ENCODE measurements at regions not wholly inside any gene's neighbourhood (a gene's known extent, or its start where the extent isn't known, plus 50 kb on each side); places are given as distances from the start of the nearest gene placed in this dataset.

DNA sequence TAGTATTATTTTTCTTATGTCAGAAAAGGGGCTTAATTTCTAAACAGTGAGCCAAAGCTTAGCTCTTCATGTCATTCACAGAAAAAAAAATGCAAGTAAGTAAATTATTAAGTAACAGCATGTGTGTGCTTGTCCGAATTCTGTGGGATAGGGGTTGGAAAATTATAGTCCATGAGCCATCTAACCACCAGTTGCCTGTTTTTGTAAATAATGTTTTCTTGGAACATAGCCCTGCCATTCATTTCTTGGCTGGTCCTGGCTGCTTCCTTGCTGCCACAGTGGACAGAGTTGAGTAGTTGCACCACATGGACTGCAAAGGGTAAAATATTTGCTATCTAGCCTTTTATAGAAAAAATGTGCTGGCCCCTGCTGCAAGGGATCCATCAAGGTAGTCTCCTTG is 513.7 kb upstream of the WWC1 start:
- DNase-seq, result no peak

DNA sequence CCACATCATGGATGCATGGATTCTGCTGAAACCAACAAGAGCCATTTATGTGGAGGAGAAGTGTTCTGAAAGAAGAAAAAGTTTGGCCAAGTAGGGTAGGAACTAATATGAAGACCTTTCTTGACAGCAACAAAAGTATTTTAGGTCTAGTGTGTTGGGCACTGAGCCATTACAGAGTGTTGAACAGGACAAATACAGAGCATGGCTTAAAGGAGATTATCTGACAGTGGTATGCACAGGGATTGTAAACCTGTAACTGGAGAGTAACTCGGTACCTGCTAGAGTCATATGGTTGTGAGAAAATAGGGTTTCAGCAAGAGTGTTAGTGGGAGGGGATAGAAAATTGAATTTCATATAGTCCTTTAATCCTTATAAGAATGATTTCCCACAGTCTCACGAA is 513.2 kb upstream of the WWC1 start:
- no peak for DNase-seq

DNA sequence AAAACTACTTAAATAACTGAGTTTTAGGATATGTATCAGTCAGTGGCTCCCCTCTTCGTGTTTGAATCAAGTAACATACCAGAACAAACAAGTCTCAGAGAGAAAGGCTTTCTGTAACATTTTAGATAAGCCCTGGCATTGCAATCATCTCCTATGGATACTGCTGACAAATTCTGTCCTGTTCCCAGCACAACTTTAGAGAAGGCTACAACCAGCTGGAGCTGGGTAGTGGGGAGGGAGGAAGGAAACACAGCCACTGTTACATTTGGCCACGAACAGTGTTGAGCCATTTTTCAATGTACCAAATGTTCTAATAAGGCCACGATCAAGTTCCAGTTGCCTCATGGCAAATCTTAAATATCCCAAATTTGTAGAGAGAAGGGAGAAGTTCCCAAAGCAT is 511.8 kb upstream of the WWC1 start:
- DNase-seq, result no peak

DNA sequence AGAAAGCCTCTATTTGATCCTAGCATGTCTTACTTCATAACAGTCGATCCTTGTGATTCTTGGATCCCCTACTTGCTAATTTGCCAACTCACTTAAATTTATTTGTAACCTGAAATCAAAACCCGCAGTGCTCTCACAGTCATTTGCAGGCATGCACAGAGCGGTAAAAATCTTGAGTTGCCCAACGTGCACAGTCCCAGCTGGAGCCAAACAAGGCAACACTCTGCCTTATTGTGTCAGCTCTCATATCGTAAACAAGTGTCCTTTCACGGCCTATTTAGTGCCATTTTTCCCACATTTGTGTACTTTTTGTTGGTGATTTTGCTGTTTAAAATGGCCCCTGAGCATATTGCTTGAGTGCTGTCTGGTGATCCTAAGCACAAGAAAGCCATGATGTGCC is 511.3 kb upstream of the WWC1 start:
- DNase-seq, result no peak

DNA sequence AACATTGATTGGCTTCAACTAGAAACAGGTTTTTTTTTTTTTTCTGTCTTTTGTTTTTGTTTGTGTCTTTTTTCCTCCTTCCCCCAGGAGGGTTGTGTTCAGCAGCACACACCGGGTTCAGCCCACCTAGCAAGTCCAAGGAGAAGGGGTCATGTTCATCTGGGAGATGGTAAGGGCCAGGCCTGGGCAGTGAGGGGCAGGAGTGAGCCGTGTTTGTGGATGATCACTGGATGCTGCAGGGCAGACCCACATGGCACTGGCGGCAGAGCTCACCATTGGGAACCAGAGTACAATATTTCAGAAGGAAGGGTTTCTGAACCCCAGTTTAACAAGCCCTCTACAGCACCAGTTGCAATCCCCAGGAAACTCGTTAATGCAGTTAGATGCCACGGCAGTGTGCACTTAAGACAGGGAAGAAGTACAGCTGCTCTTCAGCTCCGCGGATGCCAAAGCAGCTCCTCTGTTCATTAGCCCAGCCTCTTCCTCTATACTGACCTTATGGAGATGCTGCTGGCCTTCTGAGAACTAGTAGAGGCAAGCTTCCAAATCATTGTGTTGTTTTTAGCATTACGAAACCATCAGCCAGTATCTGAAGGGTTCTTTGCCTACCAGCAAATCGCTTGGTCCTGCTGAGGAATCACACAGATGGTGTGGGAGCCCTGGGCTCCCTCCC is 508.2 kb upstream of the WWC1 start:
- no peak for DNase-seq

DNA sequence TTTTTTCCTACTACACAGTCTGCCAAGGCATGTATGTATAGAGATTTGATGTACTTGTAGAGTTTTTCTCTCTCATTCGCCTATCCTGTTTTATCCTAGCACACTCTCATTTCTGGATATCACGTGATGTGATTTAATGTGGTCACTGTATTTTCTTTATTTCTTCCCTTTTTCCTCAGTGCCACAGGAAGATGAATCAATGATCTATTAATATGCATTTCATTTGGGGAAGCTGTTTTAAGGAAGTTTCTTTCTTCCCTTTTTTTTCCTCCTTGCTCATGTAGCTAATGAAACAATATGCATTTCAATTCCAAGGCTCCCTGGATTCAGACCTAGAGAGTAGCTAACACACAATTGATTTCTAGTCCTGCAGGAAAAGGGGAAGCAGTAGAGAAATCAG is 506.3 kb upstream of the WWC1 start:
- no peak for DNase-seq

DNA sequence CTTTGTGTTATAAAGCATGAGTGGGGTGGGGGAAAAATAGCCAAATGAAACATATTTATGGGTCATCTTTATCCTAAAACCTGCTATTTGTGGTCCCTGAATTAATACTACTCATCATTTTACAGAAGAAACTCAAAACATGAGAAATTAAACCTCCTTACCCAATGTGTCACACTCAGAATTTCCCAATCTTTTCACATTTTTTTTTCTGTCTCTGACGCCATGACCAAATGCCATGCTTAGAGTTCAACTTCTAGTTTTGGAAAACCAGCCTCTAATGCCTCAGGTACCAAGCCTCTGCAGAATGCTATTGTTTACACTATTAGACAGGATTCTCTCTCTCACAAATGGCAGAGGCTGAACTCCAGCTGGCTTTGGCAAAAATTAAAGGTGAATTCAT is 505.5 kb upstream of the WWC1 start:
- no peak for DNase-seq

DNA sequence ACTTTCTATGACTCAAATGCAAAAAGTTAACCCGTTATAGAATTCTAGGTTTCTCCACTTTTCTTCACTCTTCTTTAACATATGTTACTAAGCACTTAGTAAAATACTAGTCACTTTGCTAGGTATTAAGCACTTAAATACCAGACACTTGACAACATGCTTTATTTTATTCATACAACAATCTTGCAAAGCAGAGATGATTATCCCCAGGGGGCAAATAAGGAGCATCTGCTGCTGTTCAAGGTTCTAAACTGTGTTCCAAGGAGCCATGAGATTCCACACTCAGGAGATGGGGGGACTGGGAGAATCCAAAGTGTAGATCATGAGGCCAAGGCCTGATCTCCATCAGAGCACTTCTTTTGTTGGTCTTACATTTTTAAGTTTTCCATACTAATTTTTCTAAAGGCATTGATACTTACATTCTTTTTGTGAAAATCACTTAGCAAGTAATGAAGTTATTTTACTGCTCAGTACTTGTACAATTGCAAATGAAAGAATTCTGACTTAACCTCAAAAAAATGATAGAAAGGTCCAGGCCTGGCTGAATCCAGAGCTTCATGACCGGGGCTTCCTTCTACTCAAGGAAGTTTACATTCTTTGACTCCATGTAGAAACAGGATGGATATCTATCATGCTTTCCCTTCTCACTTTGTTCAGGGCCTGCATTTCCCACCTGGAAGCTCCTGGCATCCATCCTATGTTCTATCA is 504.4 kb upstream of the WWC1 start:
- DNase-seq, result no peak

DNA sequence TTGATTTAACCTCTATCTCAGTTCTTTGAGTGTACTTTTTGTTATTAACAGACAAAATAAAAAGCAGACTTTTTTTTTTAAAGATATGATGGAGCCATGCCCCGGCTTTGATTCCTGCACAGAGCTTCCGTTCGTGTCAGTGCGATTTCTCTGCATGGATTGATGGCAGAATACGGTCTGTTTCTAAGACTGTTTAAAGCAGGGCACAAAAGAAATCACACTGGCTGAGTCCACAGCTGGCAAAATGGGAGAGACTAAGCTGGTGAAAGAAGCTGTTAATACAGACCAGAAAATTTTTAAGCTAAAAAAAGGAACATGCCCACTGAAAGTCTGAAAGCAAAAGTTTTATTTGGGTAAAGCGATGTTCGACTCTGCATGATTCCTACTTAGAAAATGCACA is 501.4 kb upstream of the WWC1 start:
- DNase-seq, result no peak

DNA sequence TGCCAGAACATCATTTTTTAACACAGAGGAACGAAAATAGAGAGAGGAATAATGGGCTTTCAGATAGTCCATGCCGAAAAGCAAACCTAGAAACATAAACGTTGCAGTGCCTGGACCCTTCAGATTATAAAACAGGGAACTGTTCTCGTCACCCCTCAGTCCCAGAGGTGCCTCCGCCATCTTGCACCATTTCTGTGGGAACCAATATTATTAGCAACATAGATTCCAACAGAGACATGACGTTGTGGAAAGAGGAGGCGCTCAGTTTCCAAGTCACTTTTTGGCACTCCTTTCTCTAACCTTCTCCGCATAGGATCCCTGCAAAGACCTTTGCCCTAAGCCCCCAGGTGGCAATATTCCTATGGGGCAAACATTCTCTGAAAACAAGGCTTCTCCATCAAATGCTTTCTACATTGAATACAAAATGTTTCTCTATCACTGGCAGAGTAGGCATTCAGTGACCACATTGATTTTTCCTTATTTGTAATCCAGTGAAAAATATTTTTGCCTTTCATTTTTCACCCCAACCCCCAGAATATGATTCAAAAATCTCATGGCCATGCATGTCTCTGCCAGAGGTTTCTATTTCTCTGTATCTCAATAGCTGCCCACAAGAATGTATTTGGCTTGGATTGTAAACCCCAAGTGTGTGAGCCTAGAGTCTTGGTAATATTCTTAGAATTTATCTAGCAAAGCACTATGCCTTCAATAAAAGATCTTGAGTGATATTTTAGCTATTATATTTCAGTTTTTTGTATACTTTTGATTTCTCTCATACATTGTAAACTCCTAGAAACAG is 500.8 kb upstream of the WWC1 start:
- DNase-seq, result no peak

DNA sequence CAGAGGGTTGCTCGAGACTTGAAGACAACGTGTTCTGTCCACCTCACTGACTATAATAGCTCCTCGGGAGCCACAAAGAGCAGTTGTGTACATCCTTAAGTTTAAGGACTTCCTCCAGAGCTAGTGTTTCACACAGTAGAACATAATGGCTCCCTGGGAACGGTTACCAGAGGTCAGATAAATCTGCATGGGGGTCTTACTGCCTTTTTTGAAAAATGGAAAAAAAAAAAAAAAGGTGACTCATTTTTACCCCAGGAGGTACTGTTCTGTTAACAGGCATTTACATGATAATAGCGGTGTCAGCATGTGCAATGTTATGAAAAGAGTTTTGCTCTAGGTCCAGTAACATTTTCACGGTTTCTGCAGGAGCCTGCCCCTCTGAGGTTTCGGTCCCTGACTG is 498.9 kb upstream of the WWC1 start:
- DNase-seq, result no peak

DNA sequence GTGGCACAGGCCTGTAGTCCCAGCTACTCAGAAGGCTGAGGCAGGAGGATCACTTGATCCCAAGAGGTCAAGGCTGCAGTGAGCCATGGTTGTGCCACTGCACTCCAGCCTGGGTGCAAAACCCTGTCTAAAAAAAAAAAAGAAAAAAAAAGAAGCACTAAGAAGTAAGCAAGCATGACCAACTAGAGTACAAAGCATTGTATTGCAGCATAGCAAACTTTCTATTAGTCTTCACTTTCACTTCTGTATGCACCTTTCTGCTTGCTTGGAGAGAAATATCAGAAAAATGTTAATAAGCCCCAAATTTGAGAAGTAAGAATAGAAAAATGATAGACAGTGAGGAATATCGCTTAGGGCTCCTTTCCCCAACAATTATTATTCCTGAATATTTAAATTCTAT is 497.7 kb upstream of the WWC1 start:
- no peak for DNase-seq

DNA sequence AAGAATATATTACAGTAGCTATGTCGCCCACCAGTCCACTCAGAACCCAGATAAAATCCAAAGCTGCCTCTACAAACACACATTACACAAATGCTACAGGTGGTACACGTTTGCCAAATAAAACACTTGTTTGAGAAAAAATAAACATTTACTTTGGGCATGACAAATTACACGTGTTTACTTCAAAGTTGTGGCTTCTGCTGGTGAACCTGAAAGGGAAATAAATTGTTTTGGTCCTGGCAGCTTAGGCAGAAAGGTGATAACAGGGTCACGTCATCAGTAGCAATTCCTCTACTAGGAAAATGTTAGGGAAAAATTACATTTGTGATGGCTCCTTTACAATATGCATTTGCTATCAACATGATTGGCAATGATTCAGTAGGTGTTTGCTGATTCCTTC is 497.3 kb upstream of the WWC1 start:
- DNase-seq, result no peak

DNA sequence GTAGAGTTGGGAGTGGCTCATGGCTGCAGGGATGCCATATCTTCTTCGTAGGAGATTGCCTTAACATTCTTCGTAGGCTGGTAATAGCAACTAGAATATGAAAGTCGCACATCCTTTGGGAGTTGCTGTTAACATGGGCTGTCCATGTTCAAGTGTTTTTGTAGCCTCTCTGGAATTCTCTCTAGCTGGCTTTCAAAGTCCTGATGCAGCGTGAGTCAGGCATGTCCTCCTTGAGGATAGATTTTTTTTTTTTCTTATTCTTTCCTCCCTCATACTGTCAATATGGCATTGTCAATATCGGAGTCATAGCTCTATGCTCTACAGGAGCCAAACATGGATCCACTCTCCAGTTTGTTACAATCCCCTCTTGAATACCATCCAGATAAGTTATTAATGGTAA is 494.8 kb upstream of the WWC1 start:
- no peak for DNase-seq

DNA sequence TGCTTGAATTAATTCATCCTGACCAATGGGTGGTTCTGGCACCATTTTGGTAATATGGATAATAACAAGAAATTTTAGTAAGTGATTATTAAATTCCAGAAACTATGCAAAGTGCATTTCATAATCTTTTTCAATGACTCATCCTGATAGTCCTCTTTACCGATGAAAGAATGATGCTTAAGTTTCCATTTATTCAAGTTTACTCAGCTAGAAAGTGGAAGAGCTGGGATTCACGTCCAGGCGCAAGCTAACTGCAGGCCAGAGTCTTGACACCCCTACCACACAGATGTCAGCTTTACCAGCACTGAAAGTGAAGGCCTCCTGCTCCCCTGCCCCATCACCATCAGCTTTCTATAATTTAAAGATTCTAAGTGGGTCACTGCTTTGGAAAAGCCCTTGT is 493.5 kb upstream of the WWC1 start:
- DNase-seq, result no peak

DNA sequence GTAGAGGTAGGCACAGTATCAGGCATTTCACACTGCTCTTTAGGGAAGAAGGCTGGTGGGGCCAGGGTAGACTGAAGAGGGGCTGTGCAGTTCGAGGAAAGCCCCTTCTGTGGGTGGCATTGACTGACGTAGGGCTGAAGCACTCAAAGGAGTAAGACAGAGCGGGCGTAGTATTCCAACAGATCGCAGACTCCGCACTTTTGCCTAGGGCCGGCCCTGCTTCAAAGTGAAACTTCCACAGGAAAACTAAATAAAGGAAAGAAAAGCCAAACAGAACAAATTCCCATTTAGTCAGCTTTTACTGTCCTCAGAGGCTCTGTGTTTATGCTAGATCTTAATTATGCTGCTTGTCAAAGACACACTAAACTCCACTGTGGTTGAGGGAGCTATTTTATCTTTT is 493.0 kb upstream of the WWC1 start:
- no peak for DNase-seq

DNA sequence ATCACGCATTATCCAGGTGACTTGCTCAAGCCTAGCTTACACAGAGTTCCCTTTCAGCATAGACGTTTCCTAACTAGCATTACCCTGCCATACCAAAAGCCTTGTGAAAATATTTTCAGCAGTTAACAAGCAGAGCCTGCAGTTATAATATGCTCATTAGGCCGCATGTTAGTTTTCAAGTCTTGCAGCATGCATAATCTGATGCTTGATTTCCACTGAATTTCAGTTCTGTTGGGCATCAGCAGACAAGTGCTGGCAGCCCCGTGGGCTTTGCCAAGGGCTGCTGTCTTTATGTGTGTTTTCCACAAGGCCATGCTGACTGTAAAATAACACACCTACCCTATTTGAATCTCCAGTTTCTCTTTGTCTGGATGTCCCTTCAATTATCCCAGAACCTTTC is 491.0 kb upstream of the WWC1 start:
- no peak for DNase-seq

DNA sequence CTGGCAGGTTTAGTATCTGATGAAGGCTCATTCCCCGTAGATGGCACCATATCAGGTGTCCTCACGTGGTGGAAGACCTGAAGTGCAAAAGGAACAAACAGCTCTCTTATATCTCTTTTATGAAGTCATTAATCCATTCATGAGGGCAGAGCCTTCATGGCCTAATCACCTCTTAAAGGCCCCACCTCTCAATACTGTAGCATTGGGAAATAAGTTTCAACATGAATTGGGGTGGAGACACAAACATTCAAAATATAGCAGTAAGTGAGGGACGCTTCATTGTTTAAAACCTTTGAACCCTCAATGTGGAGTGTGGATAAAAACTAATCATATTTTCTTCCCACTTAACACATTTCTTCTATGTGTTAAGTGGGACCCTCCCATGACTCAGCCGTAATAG is 489.4 kb upstream of the WWC1 start:
- DNase-seq, result no peak

DNA sequence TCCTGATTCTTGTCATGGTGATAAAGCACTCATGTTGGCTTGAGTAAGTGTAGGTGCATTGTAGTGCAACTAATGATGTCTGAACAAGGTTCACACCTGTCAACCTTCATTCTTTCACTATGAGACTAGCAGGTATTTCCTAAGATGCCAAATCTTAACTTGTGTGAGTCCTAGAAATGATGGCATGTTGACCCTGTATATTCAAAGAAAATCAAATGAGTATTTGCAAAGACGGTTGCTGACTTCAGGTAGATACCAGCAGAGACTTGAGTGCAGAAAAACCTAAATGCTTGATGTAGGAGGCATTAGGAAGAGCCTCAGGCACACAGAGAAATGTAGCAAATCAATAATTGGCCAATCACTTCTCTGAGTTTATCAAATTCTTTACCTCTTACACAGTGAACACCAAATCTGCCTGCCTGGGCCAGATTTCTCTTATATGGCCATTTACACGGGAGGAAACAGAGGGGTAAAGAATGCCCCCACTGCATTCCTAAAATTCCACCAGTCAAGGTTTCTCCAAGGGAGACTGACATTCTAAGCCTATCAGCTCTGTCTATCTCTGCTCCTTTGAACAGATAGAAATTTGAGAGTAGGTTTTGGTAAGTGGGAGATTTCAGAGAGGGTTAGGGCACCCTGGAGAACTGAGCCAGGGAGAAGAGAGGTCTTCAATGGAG is 488.6 kb upstream of the WWC1 start:
- no peak for DNase-seq

DNA sequence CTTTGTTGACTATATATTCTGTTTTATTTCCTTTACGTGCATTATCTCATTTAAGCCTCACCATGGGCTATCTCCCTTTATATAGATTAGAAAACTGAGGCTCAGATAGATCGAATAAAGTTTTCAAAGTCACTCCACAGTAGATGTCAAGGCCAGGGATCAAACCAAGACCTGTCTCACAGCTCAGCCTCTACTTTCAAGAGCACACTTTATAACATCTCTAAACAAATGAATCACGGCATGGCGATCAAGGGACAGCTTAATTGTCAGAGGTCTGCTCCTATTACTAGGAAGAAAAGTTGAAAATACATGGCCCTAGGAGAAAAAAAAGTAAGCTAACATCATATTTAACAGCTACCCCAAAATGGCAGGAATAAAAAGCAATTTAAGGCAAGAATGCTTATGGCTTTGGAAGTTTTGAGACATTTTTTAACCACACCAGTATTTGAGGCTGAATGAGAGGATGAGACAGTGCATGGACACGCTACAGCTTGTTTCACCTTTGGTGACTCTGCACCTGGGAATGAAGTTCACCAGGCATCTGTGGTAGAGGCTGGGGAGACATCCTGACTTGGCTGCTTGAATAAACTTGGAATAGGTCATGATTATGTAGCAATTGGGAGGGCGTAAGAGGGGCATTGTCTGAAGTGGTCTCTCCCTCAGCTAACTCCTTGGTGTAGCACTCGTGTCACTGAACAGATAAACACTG is 486.8 kb upstream of the WWC1 start:
- DNase-seq, result no peak

DNA sequence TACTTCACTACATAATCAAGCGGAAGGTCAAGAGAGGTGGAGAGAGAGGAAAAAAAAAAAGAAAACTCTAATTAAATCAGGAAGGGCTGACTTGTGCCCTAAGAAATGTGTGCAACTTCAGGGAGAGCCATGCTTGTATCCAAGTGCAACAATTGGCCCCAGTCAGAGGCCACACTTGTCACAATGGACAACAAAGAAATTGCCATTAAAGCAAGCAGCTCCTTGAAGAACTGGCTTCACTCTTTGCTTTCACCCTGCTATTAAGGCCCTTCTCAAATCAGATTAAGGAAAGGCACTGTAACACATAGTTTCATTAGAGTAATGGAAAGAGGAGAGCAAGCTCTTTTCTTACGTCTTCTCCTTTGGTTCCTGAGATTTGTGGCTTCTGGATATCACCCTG is 480.9 kb upstream of the WWC1 start:
- no peak for DNase-seq

DNA sequence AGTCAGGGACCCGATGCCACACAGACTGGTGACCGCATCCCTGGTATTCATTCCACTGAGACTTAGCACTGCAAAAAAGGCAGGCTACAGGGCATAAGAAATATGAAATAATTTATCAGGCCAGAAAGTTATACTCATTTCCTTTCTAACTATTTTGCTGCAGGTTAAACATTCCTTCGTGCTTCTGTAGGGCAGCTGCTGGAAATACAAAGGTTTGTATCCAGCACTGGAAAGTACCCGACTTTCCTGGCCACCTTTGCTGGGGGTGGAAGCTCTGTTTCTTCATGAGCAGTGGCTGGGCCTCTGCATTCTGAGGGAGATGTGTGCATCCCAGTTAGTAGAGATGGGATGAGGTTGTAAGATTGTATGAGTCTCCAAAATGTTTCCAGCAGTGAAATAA is 478.6 kb upstream of the WWC1 start:
- no peak for DNase-seq

DNA sequence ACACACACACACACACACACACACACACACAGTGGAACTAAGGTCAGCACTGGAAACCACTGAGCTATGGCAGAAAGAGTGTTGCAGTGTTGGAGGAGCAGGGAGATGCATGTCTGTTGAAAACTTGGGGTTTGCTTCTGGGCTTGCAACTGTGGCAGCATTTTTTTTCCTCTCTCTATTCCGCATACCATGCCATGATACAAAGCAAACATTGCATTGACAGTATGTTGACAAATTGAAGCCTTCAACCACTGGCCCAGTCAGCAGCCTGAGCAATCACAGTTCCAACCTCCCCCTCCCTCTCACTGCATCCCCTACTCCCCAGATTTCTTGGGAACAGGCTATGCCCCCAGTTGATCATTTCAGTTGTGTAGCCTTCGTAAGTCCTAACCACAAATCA is 478.1 kb upstream of the WWC1 start:
- no peak for DNase-seq

All from SIG-M5 (cell line).